Frontal cortex (tissue), 4 donors: ENCODE measurements at regions not wholly inside any gene's neighbourhood (a gene's known extent, or its start where the extent isn't known, plus 50 kb on each side); places are given as distances from the start of the nearest gene placed in this dataset. TPM values are rescaled to one million over a fixed set of nuclear protein-coding genes. Genes with fewer than 3 reads are reported as not detected.

Source experiments
- DNase-seq, 2 donors: peaks; one replicate each; pipeline ENCODE4 v3.0.0; 2012; ENCODE audit warnings: low spot score in 2 of 2
- FAIRE-seq: peaks from 2 replicates; lab custom pipeline; 2012; peaks lifted over from hg19 to GRCh38; lab: Jason Lieb, UNC
- small RNA-seq: library from RNA; depleted of rRNA; stranded (forward); fragments of <200 nt; gene quantifications from one replicate; pipeline ENCODE3, GENCODE V24; 2014
- donor health status: control.
- donor health status: control.
- donor health status: control.

- DNase-seq, result no peak
- no peak for FAIRE-seq
These were observed 116.4 kb upstream of the POU3F2 start for GRCh38 chr6:98717988-98718387.

- no peak for FAIRE-seq
- DNase-seq, result no peak
These were observed 109.8 kb upstream of the POU3F2 start for GRCh38 chr6:98724537-98724936.

GRCh38 chr6:98747273-98747672 lies 87.1 kb upstream of the POU3F2 start:
- DNase-seq, result no peak
- no peak for FAIRE-seq

- FAIRE-seq (no peak), DNase-seq (no peak)
These were observed 86.4 kb upstream of the POU3F2 start for GRCh38 chr6:98747960-98748359.

GRCh38 chr6:98759459-98759858 lies 74.9 kb upstream of the POU3F2 start:
- FAIRE-seq (no peak), DNase-seq (no peak)

- no peak for DNase-seq
- FAIRE-seq, result no peak
These were observed 69.9 kb upstream of the POU3F2 start for GRCh38 chr6:98764373-98764911.

- FAIRE-seq (no peak), DNase-seq (no peak)
These were observed 64.8 kb upstream of the POU3F2 start for GRCh38 chr6:98769546-98769945.

GRCh38 chr6:98775205-98775604 lies 59.2 kb upstream of the POU3F2 start:
- no peak for FAIRE-seq

GRCh38 chr6:98777762-98778161 lies 56.6 kb upstream of the POU3F2 start:
- FAIRE-seq, result no peak
- DNase-seq, result no peak

More at GRCh38 chr6:98775205-98775604, 59.2 kb upstream of the POU3F2 start:
- no peak for DNase-seq

GRCh38 chr6:98779618-98780017 lies 54.8 kb upstream of the POU3F2 start:
- no peak for DNase-seq
- FAIRE-seq, result no peak

- DNase-seq, result no peak
- FAIRE-seq, result no peak
These were observed 51.6 kb upstream of the POU3F2 start for GRCh38 chr6:98782772-98783171.

- FAIRE-seq (no peak), DNase-seq (no peak)
These were observed 50.8 kb upstream of the POU3F2 start for GRCh38 chr6:98783578-98783977.

Small RNAs in the stretch of these regions (small RNA-seq; reads per million reads assigned to genes)
- gene AL589826.1 (not detected), gene MIR2113 (27.2 reads per million, percentile 97 among the genes with 10 or more reads in this experiment)
